Right lobe of liver (tissue), 6 donors: ENCODE measurements at regions not wholly inside any gene's neighbourhood (a gene's known extent, or its start where the extent isn't known, plus 50 kb on each side); places are given as distances from the start of the nearest gene placed in this dataset.
A peak's percentile ranks its signal among the peaks of the same experiment; 100 is the strongest.
"Not testable (repeated sequence)": the region's sequence is repeated elsewhere in the genome, so short reads cannot be mapped to it uniquely, and the experiment has no call there.

Experiments used
- ATAC-seq, 4 donors: fragments of 200-7000 bp; cut with Tn5 transposase; one replicate each; pipeline ENCODE4 v1.9.1; 2020; ENCODE audit warnings: mild to moderate bottlenecking in 4 of 4, moderate library complexity in 4 of 4
- DNase-seq, 3 donors: peaks; one replicate each; pipeline ENCODE4 v3.0.0-alpha.2; 2020
- H3K27ac ChIP-seq, 3 donors: fragments of 200-600 bp; one replicate each; pipeline ENCODE4 v1.8.0; 2022
- H3K27me3 ChIP-seq, 2 donors: fragments of 200-600 bp; one replicate each; pipeline ENCODE4 v1.8.0; 2022
- H3K36me3 ChIP-seq, 4 donors: fragments of 200-600 bp; sonication (generic) in 1 of 4; one replicate each; pipeline versions ENCODE4 v1.5.1 to v1.8.0; 2017 to 2022; ENCODE audit warnings: control low read depth in 1 of 4
- H3K4me1 ChIP-seq, 4 donors: fragments of 200-600 bp; sonication (generic) in 1 of 4; one replicate each; pipeline versions ENCODE4 v1.5.1 to v1.8.0; 2017 to 2022; ENCODE audit warnings: control low read depth in 1 of 4
- H3K4me3 ChIP-seq, 3 donors: fragments of 200-600 bp; one replicate each; pipeline ENCODE4 v1.8.0; 2022
- H3K9me3 ChIP-seq, 4 donors: fragments of 200-600 bp; sonication (generic) in 1 of 4; one replicate each; pipeline versions ENCODE4 v1.5.1 to v1.8.0; 2017 to 2022; ENCODE audit warnings: control low read depth in 1 of 4
- CTCF ChIP-seq, 4 donors: fragments of 200-600 bp in 3 of 4; fragments of 450-650 bp in 1 of 4; IDR thresholded peaks; one replicate each; pipeline versions ENCODE4 v1.5.1 to v1.8.0; 2016 to 2022; ENCODE audit warnings: antibody characterized with exemption in 4 of 4, mild to moderate bottlenecking in 2 of 4
- POLR2A ChIP-seq: fragments of 450-650 bp; IDR thresholded peaks from one replicate; pipeline ENCODE4 v1.6.1; 2017; ENCODE audit warnings: antibody characterized with exemption, mild to moderate bottlenecking
- WGBS: methylation state at CpG from one replicate; pipeline ENCODE4 v1.1.6; 2018; ENCODE audit warnings: low coverage, low lambda C conversion rate; ENCODE audit not compliant: insufficient coverage; ENCODE audit errors: missing lambda C conversion rate; 5-methylcytosine and 5-hydroxymethylcytosine counted together
- intact Hi-C, 2 donors: fragments of 100-400 bp; cut with DNase I; formaldehyde crosslinking; loops; one replicate each; pipeline versions ENCODE4 v1.11.2 to v1.14.1; 2022
- donor health status: DM: no; HTN: yes; CAD: no.
- donor health status: DM: no; HTN: no; CAD: no.
- donor health status: DM: no; HTN: no; CAD: no.
- donor health status: DM: no; HTN: yes; CAD: no.
- donor health status: DM: no; HTN: yes; CAD: no.

GRCh38 chr10:7056216-7056615 lies 354.6 kb downstream of the SFMBT2 start:
- WGBS: 61% methylated on average over 4 of the region's 4 CpGs
- no peaks in the 10 kb centered on the region for H3K9me3 ChIP-seq
- DNase-seq (no peak), ATAC-seq (no peak)
- H3K4me3 ChIP-seq: no peak overlapping the region
- intact Hi-C loops: no loop called here
- H3K4me1 ChIP-seq: no peaks in the 10 kb centered on the region
- H3K27ac ChIP-seq: no peak overlapping the region
- H3K36me3 ChIP-seq: no peaks in the 10 kb centered on the region
- TF ChIP-seq CTCF (IDR thresholded peaks at IDR 0.05) (no peak), POLR2A (no peak)
- no peaks in the 10 kb centered on the region for H3K27me3 ChIP-seq

- H3K36me3 ChIP-seq: no peaks in the 10 kb centered on the region
- H3K9me3 ChIP-seq: no peaks in the 10 kb centered on the region
- DNase-seq (no peak), ATAC-seq (no peak)
- no peak overlapping the region for H3K27ac ChIP-seq
- no peak for TF ChIP-seq POLR2A
- peak in 1 of 4 donors; percentile 12 for TF ChIP-seq CTCF (IDR thresholded peaks at IDR 0.05)
- no peak overlapping the region for H3K4me3 ChIP-seq
- 59% methylated on average over 6 of the region's 6 CpGs for WGBS
- intact Hi-C loops: no loop called here
- H3K4me1 ChIP-seq: no peaks in the 10 kb centered on the region
- no peaks in the 10 kb centered on the region for H3K27me3 ChIP-seq
These were observed 355.9 kb downstream of the SFMBT2 start for GRCh38 chr10:7054915-7055314.

- Histone ChIP-seq H3K4me1 (no peaks in the 10 kb centered on the region), H3K27ac (no peak overlapping the region), H3K36me3 (no peaks in the 10 kb centered on the region), H3K9me3 (no peaks in the 10 kb centered on the region), H3K4me3 (no peak overlapping the region), H3K27me3 (no peaks in the 10 kb centered on the region)
- no peak for TF ChIP-seq POLR2A
- TF ChIP-seq CTCF (IDR thresholded peaks at IDR 0.05): no peak
- no peak for ATAC-seq
- DNase-seq: no peak
- 67% methylated on average over 3 of the region's 3 CpGs for WGBS
- intact Hi-C loops: no loop called here
These were observed 357.6 kb downstream of the SFMBT2 start for GRCh38 chr10:7053195-7053594.

DNA sequence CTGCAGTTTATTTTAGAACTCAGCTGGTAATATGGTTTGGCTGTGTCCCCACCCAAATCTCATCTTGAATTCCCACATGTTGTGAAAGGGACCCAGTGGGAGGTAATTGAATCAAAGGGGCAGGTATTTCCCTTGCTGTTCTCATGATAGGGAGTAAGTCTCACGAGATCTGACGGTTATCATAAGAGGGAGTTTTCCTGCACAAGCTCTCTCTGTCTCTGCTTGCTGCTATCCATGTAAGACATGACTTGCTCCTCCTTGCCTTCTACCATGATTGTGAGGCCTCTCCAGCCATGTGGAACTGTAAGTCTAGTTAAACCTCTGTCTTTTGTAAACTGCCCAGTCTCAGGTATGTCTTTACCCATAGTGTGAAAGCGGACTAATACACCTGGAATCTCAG lies 360.8 kb downstream of the SFMBT2 start:
- H3K27ac ChIP-seq, H3K36me3 ChIP-seq, ATAC-seq, H3K9me3 ChIP-seq, H3K4me1 ChIP-seq, H3K27me3 ChIP-seq, intact Hi-C loops, DNase-seq, H3K4me3 ChIP-seq: not testable (repeated sequence)
- WGBS: 43% methylated on average over 3 of the region's 3 CpGs

DNA sequence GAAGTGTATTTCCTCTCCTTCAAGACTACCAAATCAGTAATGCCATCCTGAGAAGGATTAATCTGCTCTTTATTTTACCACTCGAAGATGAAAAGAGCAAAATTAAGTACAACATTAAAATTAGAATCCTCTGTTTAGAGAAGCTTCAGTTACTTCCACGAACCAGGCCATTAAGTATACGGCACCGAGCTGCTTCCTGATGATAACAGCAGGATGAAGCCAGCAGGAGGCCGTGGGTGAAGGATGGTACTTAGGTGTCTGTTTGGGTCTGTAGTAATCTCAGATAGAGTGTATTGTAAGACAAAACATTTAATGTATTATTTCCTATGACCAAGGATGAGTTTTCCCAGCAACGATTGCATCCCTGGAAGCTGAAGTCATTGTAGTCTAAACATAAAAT lies 362.8 kb downstream of the SFMBT2 start:
- no peak for DNase-seq
- H3K27me3 ChIP-seq: no peaks in the 10 kb centered on the region
- TF ChIP-seq POLR2A (no peak), CTCF (IDR thresholded peaks at IDR 0.05) (no peak)
- WGBS: 52% methylated on average over 6 of the region's 6 CpGs
- no peak for ATAC-seq
- H3K4me3 ChIP-seq: no peak overlapping the region
- no peaks in the 10 kb centered on the region for H3K9me3 ChIP-seq
- no peaks in the 10 kb centered on the region for H3K4me1 ChIP-seq
- no peaks in the 10 kb centered on the region for H3K36me3 ChIP-seq
- intact Hi-C loops: no loop called here
- H3K27ac ChIP-seq: no peak overlapping the region
